Bone marrow (tissue), 2 donors: ENCODE measurements at regions not wholly inside any gene's neighbourhood (a gene's known extent, or its start where the extent isn't known, plus 50 kb on each side); places are given as distances from the start of the nearest gene placed in this dataset.

Experiments
- DNase-seq, 2 donors: peaks; one replicate each; lab custom pipeline; 2025; lab: John Stamatoyannopoulos, UW

- no peak for DNase-seq
Measured at GRCh38 chr9:80369641-80370040, 797.9 kb downstream of the TLE4 start.

GRCh38 chr9:80366626-80367025 lies 794.9 kb downstream of the TLE4 start:
- DNase-seq, result no peak

GRCh38 chr9:80359941-80360881 lies 788.4 kb downstream of the TLE4 start:
- no peak for DNase-seq

- no peak for DNase-seq
Measured at GRCh38 chr9:80359291-80359690, 787.5 kb downstream of the TLE4 start.

- no peak for DNase-seq
Measured at GRCh38 chr9:80352967-80353366, 781.2 kb downstream of the TLE4 start.

GRCh38 chr9:80351612-80352011 lies 779.8 kb downstream of the TLE4 start:
- DNase-seq, result no peak

GRCh38 chr9:80326105-80326504 lies 754.3 kb downstream of the TLE4 start:
- no peak for DNase-seq

GRCh38 chr9:80320916-80321315 lies 749.2 kb downstream of the TLE4 start:
- DNase-seq, result no peak

- DNase-seq, result no peak
Measured at GRCh38 chr9:80320480-80320879, 748.7 kb downstream of the TLE4 start.

GRCh38 chr9:80305136-80305535 lies 733.4 kb downstream of the TLE4 start:
- no peak for DNase-seq

GRCh38 chr9:80294955-80295354 lies 723.2 kb downstream of the TLE4 start:
- DNase-seq, result no peak

GRCh38 chr9:80294318-80294717 lies 722.6 kb downstream of the TLE4 start:
- no peak for DNase-seq

GRCh38 chr9:80292231-80292630 lies 720.5 kb downstream of the TLE4 start:
- no peak for DNase-seq

GRCh38 chr9:80285326-80285725 lies 713.6 kb downstream of the TLE4 start:
- DNase-seq, result no peak

GRCh38 chr9:80282766-80283165 lies 711.0 kb downstream of the TLE4 start:
- no peak for DNase-seq

GRCh38 chr9:80259079-80259478 lies 687.3 kb downstream of the TLE4 start:
- DNase-seq, result no peak

- DNase-seq, result no peak
Measured at GRCh38 chr9:80251778-80252177, 680.0 kb downstream of the TLE4 start.

- DNase-seq, result no peak
Measured at GRCh38 chr9:80242022-80242421, 670.3 kb downstream of the TLE4 start.

- no peak for DNase-seq
Measured at GRCh38 chr9:80235752-80236151, 664.0 kb downstream of the TLE4 start.

- DNase-seq, result no peak
Measured at GRCh38 chr9:80233906-80234305, 662.1 kb downstream of the TLE4 start.

- DNase-seq, result no peak
Measured at GRCh38 chr9:80233102-80233843, 661.5 kb downstream of the TLE4 start.

- DNase-seq, result no peak
Measured at GRCh38 chr9:80231318-80232236, 659.8 kb downstream of the TLE4 start.
